ENCODE measurements at regions not wholly inside any gene's neighbourhood (a gene's known extent, or its start where the extent isn't known, plus 50 kb on each side); places are given as distances from the start of the nearest gene placed in this dataset.

GRCh38 chr18:75506913-75507312 is 79.4 kb upstream of the SMIM21 start:
- Histone ChIP-seq H3K79me2 (ENCODE audit: insufficient read depth, low read length) (no peaks in the 10 kb centered on the region), H3K4me3 (replicated peaks in 1 of 3; ENCODE audit: low read depth in 2 of 3, low read length in 3 of 3) (no peak overlapping the region), H3K4me2 (replicated peaks; ENCODE audit: extremely low read depth, low read length, poor library complexity, severe bottlenecking) (no peak overlapping the region), H3K4me1 (ENCODE audit: control insufficient read depth in 1 of 2, insufficient read depth in 2 of 2, low read length in 2 of 2) (no peaks in the 10 kb centered on the region), H3K9me3 (replicated peaks in 1 of 2; ENCODE audit: control insufficient read depth in 1 of 2, insufficient read depth in 1 of 2, low read length in 2 of 2) (peaks cover 6 to 21% of the 10 kb centered on the region in 2 donors), H3K9ac (ENCODE audit: insufficient read depth, low read length, poor library complexity, severe bottlenecking) (no peak overlapping the region), H3K27me3 (ENCODE audit: control insufficient read depth in 2 of 2, insufficient read depth in 2 of 2, low read length in 2 of 2) (no peaks in the 10 kb centered on the region), H3K27ac (ENCODE audit: low read depth in 1 of 2, low read length in 2 of 2) (no peak overlapping the region), H2AFZ (ENCODE audit: insufficient read depth, low read depth, low read length, poor library complexity, severe bottlenecking) (no peak overlapping the region), H4K20me1 (ENCODE audit: insufficient read depth, low read length) (no peaks in the 10 kb centered on the region), H3K36me3 (replicated peaks in 1 of 2; ENCODE audit: control insufficient read depth in 1 of 2, insufficient read depth in 2 of 2, low read length in 2 of 2) (no peaks in the 10 kb centered on the region)
- no peak for DNase-seq
- H3K36me3 Mint-ChIP-seq = no peaks in the 10 kb centered on the region
- WGBS (ENCODE audit: insufficient coverage) = 75% methylated on average over 7 of the region's 7 CpGs
- TF ChIP-seq CTCF (IDR thresholded peaks at IDR 0.05) = no peak
- H3K4me3 Mint-ChIP-seq = no peak overlapping the region
- H3K27ac Mint-ChIP-seq = no peak overlapping the region
- peaks cover 0 to 27% (median 14%) of the 10 kb centered on the region in 7 donors for H3K9me3 Mint-ChIP-seq
- intact Hi-C loops (cut with micrococcal nuclease) = no loop called here
- peaks cover 0 to 4% (median 2%) of the 10 kb centered on the region in 3 donors for H3K27me3 Mint-ChIP-seq (ENCODE audit: low read depth in 3 of 3)
- H3K4me1 Mint-ChIP-seq = no peaks in the 10 kb centered on the region

GRCh38 chr18:75504469-75504868 is 77.0 kb upstream of the SMIM21 start:
- Histone ChIP-seq H4K20me1 (ENCODE audit: insufficient read depth, low read length) (no peaks in the 10 kb centered on the region), H3K4me2 (replicated peaks; ENCODE audit: extremely low read depth, low read length, poor library complexity, severe bottlenecking) (no peak overlapping the region), H3K9ac (ENCODE audit: insufficient read depth, low read length, poor library complexity, severe bottlenecking) (no peak overlapping the region), H3K27me3 (ENCODE audit: control insufficient read depth in 2 of 2, insufficient read depth in 2 of 2, low read length in 2 of 2) (peaks cover 0 to 2% of the 10 kb centered on the region in 2 donors), H3K4me3 (replicated peaks in 1 of 3; ENCODE audit: low read depth in 2 of 3, low read length in 3 of 3) (no peak overlapping the region), H3K27ac (ENCODE audit: low read depth in 1 of 2, low read length in 2 of 2) (no peak overlapping the region), H3K4me1 (ENCODE audit: control insufficient read depth in 1 of 2, insufficient read depth in 2 of 2, low read length in 2 of 2) (no peaks in the 10 kb centered on the region), H2AFZ (ENCODE audit: insufficient read depth, low read depth, low read length, poor library complexity, severe bottlenecking) (no peak overlapping the region), H3K36me3 (replicated peaks in 1 of 2; ENCODE audit: control insufficient read depth in 1 of 2, insufficient read depth in 2 of 2, low read length in 2 of 2) (no peaks in the 10 kb centered on the region), H3K9me3 (replicated peaks in 1 of 2; ENCODE audit: control insufficient read depth in 1 of 2, insufficient read depth in 1 of 2, low read length in 2 of 2) (peaks cover 0 to 4% of the 10 kb centered on the region in 2 donors), H3K79me2 (ENCODE audit: insufficient read depth, low read length) (no peaks in the 10 kb centered on the region)
- H3K27me3 Mint-ChIP-seq (ENCODE audit: low read depth in 3 of 3) = peaks cover 0 to 5% (median 4%) of the 10 kb centered on the region in 3 donors
- no peak overlapping the region for H3K27ac Mint-ChIP-seq
- H3K4me3 Mint-ChIP-seq = no peak overlapping the region
- peaks cover 0 to 13% (median 2%) of the 10 kb centered on the region in 7 donors for H3K9me3 Mint-ChIP-seq
- intact Hi-C loops (cut with micrococcal nuclease) = no loop called here
- DNase-seq = no peak
- H3K36me3 Mint-ChIP-seq = no peaks in the 10 kb centered on the region
- TF ChIP-seq CTCF (IDR thresholded peaks at IDR 0.05) = no peak
- H3K4me1 Mint-ChIP-seq = no peaks in the 10 kb centered on the region
- WGBS (ENCODE audit: insufficient coverage) = 90% methylated on average over 6 of the region's 7 CpGs
